ENCODE measurements at regions not wholly inside any gene's neighbourhood (a gene's known extent, or its start where the extent isn't known, plus 50 kb on each side); places are given as distances from the start of the nearest gene placed in this dataset.
"Not testable (repeated sequence)": the region's sequence is repeated elsewhere in the genome, so short reads cannot be mapped to it uniquely, and the experiment has no call there.

DNA sequence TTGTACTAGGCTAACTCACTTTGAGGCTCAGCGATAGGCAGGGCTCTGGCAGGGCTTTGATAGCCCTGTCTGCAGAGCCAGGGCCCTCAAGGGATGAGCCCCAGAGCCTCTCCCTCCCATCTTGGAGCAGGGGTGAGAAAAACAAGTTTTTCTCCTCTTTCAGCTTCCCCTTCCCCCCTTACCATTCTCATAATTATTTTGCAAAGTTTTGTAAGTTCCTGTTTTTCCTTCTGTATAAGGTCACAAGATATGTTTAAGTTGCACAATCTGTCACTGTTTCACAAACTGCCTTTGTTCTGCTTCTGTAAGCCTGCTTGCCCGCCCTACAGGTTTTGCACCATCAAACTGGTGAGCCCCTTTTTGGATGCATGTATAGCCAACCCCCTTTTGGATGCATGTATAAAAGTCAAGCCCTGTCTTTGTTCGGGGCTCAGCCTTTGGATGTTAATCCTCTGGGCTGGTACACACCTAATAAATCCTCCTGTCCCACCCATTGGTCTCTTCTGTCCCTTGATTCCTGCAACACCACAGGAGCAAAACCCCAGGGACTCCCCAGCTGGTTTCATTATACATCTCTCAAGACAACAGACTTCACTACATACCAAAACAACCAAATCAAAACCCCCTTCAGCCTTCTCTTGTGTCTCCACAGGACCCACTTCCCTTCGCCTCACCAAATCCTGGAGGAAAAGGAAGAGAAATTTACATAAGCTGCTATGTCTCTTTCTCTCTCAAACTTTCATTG is 52.5 kb upstream of the RESF1 start:
- DNase-seq, result no peak

DNA sequence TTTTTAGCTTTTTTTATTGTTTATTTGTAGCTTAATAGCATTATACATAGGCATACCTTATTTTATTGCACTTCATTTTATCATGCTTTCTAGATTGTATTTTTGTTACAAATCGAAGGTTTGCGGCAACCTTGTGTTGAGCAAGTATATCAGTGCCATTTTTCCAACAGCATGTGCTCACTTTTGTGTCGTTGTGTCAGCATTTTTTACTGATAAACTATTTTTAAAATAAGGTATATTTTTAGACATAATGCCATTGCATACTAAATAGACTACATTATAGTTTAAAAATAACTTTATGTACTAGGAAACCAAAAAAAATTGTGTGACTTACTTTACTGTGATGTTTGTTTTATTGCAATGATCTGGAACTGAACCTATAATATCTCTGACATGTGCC is 56.2 kb upstream of the RESF1 start:
- no peak for DNase-seq

DNA sequence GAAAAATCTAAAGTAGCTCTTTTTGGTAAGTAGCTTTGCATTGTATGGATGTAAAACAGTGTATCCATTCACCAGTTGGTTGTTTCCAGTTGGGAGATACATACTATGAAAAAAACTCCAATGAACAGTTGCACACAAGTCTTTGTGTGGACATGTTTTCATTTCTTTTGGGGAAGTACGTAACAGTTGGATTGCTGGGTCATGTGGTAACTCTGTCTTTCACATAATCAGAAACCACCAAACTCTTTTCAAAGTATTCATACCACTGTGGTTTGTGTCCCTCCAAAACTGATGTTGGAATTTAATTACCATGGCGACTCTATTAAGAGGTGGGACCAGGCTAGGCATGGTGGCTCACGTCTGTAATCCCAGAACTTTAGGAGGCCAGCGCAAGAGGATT is 58.9 kb upstream of the RESF1 start:
- no peak for DNase-seq

DNA sequence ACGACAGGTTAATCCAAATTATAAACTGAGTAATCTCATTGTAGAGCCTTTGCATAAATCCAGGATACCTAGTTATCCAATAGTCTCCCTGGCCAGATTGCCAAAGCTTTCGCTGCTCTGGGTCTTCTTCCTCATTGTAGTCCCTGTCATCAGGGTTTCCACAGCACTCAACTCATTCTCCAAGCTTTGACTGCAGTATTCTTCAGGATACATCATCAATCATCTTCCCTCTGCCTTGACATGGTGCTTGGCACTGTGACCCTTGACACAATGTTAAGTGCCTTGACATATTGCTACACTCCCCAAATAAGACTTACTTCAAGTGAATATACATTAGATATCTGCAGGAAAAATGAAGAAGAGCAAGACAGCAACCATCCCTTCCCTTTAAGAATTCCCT is 60.1 kb upstream of the RESF1 start:
- no peak for DNase-seq

DNA sequence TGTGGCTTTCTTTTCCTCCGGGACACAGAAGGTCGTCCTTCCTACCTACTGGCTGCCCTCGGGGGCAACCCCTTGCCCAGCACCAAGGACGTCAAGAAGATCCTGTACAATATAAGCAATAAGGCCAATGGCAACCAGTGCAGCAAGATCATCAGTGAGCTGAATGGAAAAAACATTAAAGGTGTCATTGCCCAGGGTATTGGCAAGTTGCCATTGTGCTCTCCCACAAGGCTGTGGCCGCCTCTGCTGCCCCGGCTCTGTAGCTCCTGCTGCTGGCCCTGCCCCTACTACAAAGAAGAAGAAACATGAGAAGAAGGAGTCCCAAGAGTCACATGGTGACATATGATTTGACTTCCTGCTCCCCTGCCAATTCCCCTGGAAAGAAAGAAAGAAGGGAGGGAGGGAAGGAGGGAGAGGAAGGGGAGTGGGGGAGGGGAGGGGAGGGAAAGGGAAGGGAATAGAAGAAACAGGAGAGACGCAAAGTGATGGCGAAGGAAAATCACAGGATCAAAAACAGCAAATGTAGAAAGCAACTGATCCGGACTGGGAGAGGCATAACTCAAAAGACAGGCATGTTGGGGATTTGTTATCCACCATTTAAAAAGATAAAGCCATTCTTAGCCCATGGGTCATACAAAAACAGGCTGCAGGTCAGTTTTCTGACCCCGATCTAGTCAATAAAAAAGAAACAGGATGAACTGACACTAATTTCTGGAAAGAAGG is 61.3 kb upstream of the RESF1 start:
- DNase-seq, result peak; percentile 41

DNA sequence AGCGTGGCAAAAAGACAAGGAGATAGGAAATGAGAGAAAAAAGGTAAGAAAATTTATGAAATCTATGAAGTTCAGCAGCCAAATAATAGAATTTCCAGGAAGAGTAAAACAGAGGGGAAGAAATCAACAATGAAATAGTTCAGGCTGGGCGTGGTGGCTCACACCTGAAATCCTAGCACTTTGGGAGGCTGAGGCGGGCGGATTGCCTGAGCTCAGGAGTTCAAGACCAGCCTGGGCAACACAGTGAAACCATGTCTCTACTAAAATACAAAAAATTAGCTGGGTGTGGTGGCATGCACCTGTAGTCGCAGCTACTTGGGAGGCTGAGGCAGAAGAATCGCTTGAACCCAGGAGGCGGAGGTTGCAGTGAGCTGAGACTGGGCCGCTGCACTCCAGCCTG is 62.1 kb upstream of the RESF1 start:
- DNase-seq, result not testable (repeated sequence)

DNA sequence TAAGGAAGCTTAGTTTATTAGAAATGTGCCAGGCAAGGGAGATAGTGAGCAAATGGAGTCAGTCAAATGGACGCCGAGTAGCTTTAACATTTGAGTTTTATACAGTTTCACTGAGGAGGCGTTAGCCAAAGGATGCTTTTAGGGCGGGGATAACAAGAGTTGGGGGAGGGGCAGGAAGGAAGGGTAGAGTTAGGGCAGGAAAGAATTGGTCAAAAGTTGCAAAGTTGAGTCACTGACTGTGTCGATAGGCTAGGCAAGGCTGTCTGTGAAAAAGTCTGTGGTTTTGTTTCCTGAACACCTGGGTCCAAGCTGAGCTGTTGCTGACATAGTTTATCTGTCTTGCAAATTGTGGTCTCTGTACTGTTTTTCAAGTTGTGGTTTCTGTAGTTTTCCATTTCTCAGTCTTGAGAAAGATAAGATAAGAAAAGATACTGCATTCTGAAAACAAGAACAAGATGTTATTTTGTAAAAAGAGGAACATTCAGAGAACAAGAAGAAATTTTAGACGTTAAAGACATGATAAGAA is 62.6 kb upstream of the RESF1 start:
- DNase-seq, result peak; percentile 90

DNA sequence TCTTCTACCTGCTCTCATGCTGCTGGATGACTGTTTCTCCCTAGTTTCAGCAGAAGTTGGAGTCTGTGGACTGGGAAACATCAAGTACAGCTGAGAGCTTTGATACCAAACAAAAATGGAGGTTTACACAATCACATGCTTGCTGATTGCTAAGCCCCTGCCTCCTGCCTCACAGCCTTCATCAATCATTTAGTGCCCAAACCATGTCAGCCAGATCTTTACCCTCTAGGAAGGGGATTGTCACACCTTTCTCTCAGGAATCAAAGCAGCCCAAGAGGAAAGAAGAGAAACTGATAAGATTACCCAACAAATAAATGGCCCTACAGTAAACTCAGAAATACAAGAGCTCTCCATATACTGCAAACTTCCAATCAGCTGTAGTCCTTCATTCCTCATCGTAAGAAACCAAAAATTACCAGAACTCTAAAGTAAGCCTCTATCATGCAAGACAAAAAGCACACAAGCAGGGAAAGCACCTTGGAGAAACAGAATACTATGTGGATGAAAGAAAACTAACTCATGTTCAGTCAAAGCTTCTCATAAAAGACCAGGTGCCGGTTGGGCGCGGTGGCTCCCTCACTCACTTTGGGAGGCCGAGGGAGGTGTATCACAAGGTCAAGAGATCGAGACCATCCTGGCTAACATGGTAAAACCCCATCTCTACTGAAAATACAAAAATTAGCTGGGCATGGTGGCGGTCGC is 63.6 kb upstream of the RESF1 start:
- no peak for DNase-seq

DNA sequence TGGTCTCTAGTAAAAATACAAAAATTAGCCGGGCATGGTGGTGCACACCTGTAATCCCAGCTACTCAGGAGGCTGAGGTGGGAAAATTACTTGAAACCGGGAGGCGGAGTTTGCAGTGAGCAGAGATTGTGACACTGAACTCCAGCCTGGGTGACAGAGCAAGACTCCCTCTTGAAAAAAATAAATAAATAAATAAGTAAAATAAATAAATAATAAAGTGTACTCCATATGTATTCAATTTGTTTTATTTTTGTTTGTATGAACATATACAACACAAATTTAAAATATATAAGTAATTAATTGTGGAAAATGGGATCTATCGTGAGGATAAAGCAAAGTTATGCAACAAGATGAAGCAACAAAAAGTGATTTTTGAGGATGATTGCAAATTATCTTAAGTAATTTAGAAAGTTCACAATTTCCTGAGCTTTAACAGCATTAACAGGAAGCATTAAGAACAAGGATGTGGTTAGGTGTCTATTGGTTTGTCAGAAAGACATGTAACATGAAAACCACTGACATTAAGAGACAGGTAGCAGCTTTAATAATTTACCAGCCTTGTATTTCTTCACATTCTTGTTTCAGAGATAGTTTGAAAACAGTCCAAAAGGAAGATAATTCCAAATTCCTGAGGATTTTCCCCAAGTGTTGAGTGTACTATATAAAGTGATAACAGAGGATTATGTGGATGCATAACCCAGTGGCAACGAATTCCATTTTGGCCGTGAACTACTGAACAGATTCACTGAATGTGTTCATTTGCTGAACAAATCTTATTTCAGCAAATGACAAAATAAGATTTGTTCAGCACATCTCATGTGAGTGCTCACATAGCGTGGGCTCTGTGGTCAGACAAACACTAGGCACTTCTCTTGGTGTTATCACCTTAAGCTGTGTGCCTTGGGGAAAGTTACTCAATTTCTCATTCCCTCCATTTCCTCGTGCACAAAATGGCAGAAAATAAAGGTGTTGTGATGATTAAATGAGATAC is 68.6 kb upstream of the RESF1 start:
- DNase-seq, result peak; percentile 30

DNA sequence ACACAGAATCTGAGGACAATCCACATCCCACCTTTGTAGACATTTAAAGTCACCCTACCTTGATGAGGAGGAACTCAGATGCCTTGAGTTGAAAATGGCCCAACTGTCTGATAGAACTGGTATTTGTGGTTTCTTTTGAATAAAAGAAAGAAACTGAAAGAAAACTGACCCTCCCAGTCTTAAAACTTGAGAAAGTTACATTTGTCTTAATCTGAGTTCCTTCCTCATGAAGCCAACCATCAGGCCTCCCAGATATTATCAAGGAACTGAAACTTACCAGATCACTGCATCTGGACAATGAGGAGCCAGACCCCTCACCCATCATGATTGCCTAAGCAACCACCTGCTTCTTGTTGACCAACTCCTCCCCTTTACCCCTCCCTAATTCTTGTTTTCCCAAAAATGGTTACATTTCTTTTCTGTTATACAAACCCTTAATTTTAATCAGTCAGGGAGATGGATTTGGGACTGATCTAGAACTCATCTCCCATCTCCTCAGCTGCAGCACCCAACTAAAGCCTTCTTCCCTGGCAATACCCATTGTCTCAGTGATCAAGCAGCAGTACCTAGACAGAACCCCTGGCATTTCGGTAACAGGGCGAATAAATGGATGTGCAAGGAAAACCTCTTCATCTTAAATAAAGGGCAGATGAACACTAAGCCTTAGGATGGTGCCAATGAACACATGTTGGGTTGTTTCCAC is 72.0 kb upstream of the RESF1 start:
- no peak for DNase-seq

DNA sequence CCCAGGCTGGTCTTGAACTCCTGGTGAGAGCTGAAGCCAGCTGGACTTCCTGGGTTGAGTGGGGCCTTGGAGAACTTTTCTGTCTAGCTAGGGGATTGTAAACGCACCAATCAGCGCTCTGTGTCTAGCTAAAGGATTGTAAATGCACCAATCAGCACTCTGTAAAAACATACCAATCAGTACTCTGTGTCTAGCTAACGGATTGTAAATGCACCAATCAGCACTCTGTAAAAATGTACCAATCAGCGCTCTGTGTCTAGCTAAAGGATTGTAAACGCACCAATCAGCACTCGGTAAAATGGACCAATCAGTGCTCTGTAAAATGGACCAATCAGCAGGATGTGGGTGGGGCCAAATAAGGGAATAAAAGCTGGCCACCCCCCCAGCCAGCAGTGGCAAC is 76.5 kb upstream of the RESF1 start:
- not testable (repeated sequence) for DNase-seq

DNA sequence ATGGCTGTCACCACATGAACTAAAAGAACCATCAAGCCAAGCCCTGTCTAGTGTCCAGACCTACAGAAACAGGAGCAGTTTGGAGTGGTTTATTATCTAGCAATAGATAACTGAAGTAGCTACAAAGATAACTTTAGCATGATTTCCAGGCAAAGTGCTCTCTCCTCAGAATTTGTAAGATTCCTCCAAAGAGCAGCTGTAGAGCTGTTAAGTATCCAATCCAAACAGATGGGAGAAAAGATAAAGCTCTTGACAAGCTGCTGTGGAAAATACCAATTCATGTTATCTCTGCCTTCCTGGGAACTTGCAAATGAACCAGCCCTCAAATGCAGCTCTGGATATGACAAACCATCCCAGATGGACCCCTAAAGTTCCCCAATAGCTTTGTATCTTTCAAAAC is 78.9 kb upstream of the RESF1 start:
- DNase-seq, result no peak

DNA sequence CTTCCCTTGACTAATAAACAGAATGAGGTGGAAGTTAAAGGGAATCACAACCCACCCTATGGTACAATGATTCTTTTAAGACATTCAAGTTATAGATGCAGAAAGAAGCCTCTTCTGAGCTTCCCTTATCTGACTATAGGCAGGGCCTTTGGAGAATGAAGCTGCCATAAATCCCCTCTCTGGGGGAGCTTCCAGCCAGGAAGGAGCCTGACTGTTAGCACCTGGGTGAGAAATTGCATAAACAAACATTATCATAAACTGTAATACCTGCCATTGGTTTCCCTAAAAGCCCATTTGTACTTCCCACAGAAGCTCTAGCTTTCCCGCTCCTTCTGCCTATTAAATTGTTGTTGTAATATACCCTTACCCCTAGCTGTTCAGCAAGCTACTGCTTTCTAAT is 81.3 kb upstream of the RESF1 start:
- DNase-seq, result no peak

DNA sequence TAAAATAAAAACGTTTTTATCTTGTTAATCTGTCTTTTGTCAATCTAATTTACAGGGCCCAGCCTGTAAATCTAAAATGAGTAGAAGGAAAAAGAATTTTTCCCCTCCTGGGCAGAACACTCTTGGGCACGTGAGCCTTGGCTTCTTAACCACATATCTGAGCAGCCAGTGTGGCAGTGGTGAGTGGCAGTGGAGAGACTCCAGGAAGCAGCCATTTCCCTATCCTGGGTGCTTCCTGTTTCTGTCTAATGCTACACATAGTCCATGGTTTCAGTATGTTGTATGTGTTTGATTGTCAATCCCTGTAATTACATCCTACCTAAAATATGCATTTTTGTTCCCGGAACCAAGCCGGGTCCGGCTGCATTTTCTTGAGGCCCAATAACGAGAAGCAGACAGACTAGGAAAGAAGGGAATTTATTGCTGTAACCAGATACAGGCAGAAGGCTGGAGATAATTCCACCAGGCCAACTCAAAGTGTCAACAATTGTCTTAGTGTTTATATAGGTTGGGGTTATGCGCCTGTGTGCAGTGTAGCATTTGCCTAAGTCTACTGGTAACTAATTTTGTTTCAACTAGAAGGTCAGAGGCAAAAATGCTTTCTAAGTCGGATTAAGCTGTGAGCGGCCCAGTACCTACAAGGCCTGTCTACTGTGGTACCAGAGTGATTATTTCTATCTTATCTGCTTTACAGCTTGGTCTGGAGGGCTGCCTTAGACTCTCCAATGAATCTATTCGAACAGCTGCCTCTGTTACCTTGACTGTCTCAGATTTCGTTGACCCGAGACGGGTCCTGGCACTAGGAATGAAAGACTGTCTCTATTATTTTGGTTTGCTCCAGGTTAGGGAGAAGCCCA is 82.4 kb upstream of the RESF1 start:
- DNase-seq, result peak; percentile 35

DNA sequence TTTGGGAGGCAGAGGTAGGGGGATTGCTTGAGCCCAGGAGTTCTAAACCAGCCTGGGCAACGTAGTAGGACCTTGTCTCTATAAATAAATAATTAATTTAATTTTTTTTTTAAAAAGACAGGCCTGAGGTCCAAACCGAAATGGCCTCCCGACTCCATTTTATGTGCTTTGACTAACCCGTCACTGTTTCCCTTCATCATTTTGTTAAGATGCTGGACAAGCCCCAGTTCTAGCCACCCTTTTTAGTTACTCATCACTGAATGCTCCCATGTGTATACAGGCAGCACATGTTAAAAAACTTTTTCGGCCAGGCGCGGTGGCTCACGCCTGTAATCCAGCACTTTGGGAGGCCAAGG is 83.6 kb upstream of the RESF1 start:
- no peak for DNase-seq

DNA sequence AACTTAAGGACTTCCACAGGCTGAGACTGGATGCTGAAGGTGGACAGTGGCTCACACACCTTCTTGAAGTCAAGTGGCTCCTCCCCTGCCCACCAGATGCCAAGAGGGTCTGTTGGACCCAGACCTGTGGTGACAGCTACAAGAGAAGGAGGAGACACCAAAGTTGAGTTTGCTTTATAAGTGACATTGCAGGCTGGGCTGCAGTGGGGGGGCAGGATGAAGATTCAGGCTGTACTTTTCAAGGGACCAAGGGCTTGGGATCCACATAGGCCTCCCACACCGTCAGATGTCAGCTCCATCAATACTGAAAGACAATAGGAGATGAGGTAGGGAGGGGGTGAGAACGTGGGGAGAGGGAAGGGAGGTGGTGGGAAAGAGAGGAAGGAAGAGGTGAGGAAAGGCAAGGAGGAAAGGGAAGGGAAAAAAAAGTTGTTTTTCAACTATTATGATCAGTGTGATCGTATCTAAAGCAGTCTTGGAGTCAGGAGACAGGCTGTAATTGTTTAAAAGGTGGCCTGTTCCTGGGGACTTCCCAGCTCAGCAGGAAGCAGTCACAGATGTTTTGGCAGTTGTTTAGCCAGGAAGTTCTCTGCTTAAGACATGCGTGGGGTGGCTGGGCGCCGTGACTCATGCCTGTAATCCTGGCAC is 84.1 kb upstream of the RESF1 start:
- peak; percentile 83 for DNase-seq

DNA sequence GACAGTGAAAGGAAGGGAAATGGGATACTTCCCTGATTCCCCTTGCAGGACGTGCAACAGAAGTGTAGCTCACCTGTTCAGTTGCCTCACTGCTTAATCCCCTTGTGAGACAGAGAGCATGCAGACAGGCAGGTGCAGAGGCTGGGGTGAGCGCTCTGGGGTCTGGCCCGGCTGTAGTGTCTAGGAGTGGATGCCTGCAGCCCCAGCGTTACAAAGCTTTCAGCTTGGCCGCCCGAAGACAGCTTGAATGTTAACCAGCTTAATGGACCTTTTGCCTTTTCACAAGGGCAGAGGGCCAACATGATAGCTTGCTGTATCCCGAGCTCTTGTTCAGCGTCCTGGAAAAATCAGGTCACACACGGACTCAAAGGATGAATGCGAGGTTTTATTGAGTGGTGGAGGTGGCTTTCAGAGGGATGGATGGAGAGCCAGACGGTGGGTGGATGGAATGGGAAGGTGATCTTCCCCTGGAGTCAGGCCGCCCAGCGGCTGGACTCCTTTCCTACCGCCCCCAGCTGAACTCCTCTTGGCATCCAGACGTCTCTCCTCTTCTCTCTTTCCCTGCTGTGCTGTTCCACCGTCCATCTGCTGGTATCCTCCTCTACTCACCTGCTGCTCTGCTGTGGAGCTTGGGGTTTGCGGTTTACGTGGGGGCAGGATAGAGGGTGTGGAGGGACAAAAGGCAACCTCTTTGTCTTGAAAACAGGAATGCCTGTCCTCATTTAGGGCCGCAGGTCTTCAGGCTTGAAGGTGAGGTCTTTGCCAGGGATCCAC is 86.2 kb upstream of the RESF1 start:
- DNase-seq, result no peak

DNA sequence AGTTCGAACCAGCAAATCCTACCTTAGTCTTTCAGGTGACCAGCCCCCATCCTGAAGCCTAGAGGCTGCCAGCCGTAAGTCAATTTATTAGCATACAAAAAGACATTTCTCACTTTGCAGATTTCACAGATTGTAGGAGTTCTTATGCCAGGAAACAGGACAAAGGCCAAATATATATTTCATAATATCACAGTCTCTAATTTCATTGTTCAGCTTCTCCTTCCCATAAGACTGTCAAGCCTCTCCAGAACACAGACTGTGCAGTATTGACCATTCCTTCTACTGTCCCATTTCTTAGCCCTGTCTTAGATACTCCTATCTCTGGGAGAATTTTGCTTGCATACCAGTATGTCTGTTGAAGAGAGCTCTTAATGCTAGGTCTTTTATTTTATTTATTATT is 89.2 kb upstream of the RESF1 start:
- DNase-seq, result no peak

DNA sequence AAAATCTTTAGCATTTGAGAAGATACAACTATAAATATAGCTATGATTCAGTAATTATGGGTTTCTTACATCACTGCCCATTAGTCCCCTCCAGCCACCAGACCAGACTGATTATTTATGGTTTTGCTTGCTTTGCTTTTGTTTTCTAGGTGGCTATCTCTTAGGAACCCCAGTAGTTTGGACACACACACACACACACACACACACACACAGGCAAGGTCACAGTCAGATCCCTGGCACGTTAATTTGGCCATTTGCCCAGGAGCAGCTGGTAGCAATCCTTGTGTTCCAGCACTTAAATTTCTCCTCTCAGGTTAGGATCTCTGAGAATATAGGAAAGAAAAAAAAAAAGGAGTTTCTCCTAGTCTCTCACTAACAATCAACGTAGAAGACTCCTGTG is 90.2 kb upstream of the RESF1 start:
- DNase-seq, result no peak

DNA sequence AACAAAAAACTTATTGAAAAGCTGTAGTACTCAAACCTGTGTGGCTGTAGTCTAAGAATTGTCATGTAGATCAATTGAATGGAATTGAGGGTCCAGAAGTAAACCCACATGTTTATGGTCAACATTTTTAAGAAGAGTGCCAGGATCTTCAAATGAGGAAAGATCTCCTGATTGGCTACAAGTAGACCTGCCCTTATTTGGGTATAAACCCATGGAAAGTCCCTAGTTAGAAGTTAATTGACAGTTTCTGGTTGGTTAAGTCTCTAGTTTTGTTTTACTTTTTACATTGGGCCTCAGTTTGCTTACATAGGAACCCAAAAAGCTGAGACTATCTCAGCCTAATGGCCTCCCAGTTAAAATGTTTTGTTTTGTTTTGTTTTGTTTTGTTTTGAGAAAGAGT is 91.9 kb upstream of the RESF1 start:
- no peak for DNase-seq
